Aorta (tissue), 5 donors: ENCODE measurements at regions not wholly inside any gene's neighbourhood (a gene's known extent, or its start where the extent isn't known, plus 50 kb on each side); places are given as distances from the start of the nearest gene placed in this dataset.

Experiments
- ATAC-seq: fragments of 200-7000 bp; cut with Tn5 transposase; one replicate; pipeline ENCODE4 v1.9.1; 2022; ENCODE audit warnings: moderate library complexity; ENCODE audit not compliant: low FRiP score
- DNase-seq, 2 donors: peaks; one replicate each; pipeline ENCODE4 v3.0.0-alpha.2; 2020
- H3K27ac ChIP-seq, 2 donors: one replicate each; pipeline ENCODE4 v1.5.1; 2013; ENCODE audit warnings: low read length in 2 of 2, mild to moderate bottlenecking in 2 of 2, moderate library complexity in 2 of 2, control low read depth in 1 of 2, inconsistent platforms in 1 of 2, low read depth in 1 of 2
- H3K27me3 ChIP-seq, 2 donors: one replicate each; pipeline ENCODE4 v1.6.1; 2013; ENCODE audit warnings: control low read depth in 1 of 2, low read length in 1 of 2, mild to moderate bottlenecking in 1 of 2, moderate library complexity in 1 of 2; ENCODE audit not compliant: insufficient read depth in 2 of 2, control insufficient read depth in 1 of 2
- H3K36me3 ChIP-seq, 2 donors: one replicate each; pipeline ENCODE4 v1.6.1; 2013; ENCODE audit warnings: control low read depth in 1 of 2, low read length in 1 of 2, mild to moderate bottlenecking in 1 of 2; ENCODE audit not compliant: insufficient read depth in 2 of 2, control insufficient read depth in 1 of 2
- H3K4me1 ChIP-seq, 2 donors: one replicate each; pipeline ENCODE4 v1.6.1; 2013; ENCODE audit warnings: low read length in 2 of 2, control low read depth in 1 of 2, mild to moderate bottlenecking in 1 of 2, moderate library complexity in 1 of 2; ENCODE audit not compliant: insufficient read depth in 2 of 2, control insufficient read depth in 1 of 2
- H3K4me3 ChIP-seq, 2 donors: one replicate each; pipeline ENCODE4 v1.5.1; 2013; ENCODE audit warnings: low read length in 2 of 2, control low read depth in 1 of 2, mild to moderate bottlenecking in 1 of 2
- H3K9me3 ChIP-seq: one replicate; pipeline ENCODE4 v1.6.1; 2013; ENCODE audit warnings: mild to moderate bottlenecking, low read length; ENCODE audit not compliant: control insufficient read depth
- WGBS, 2 donors: extraction: QIAGEN DNeasy Blood & Tissue Kit; methylation state at CpG; one replicate each; pipeline ENCODE4 v1.1.7; 2013; 5-methylcytosine and 5-hydroxymethylcytosine counted together
- intact Hi-C, 2 donors: fragments of 100-400 bp; cut with DNase I; formaldehyde crosslinking; loops; one replicate each; pipeline versions ENCODE4 v1.14.2 to v1.15.0; 2022
- donor health status: healthy with polysubstance abuse.
- donor health status: Bipolar disorder and iron deficiency.
- donor health status: DM: no; HTN: no; CAD: no.
- donor health status: DM: no; HTN: no; CAD: no.
- donor health status: DM: yes; HTN: yes; CAD: no.

GRCh38 chr11:90764691-90765090 lies 541.8 kb upstream of the CHORDC1 start:
- intact Hi-C loops = no loop called here
- ATAC-seq (no peak), DNase-seq (no peak)
- Histone ChIP-seq H3K27ac (no peak overlapping the region), H3K4me1 (no peaks in the 10 kb centered on the region), H3K27me3 (no peaks in the 10 kb centered on the region), H3K4me3 (no peak overlapping the region), H3K36me3 (no peaks in the 10 kb centered on the region), H3K9me3 (no peaks in the 10 kb centered on the region)
- 91 to 93% methylated on average over 4 of the region's 4 CpGs for WGBS, 2 donors

- WGBS, 2 donors = 59 to 64% methylated on average over 4 of the region's 4 CpGs
- intact Hi-C loops = no loop called here
- ATAC-seq (no peak), DNase-seq (no peak)
- Histone ChIP-seq H3K4me1 (no peaks in the 10 kb centered on the region), H3K9me3 (no peaks in the 10 kb centered on the region), H3K27me3 (no peaks in the 10 kb centered on the region), H3K36me3 (no peaks in the 10 kb centered on the region), H3K4me3 (no peak overlapping the region), H3K27ac (no peak overlapping the region)
These were observed 535.1 kb upstream of the CHORDC1 start for GRCh38 chr11:90757849-90758494.

GRCh38 chr11:90756617-90757016 lies 533.8 kb upstream of the CHORDC1 start:
- no peak overlapping the region for H3K4me3 ChIP-seq
- DNase-seq (no peak), ATAC-seq (no peak)
- no peaks in the 10 kb centered on the region for H3K27me3 ChIP-seq
- intact Hi-C loops = no loop called here
- no peaks in the 10 kb centered on the region for H3K4me1 ChIP-seq
- WGBS, 2 donors = 11 to 13% methylated on average over 1 of the region's 1 CpG
- no peaks in the 10 kb centered on the region for H3K9me3 ChIP-seq
- H3K36me3 ChIP-seq = no peaks in the 10 kb centered on the region
- H3K27ac ChIP-seq = no peak overlapping the region

GRCh38 chr11:90753546-90753945 lies 530.7 kb upstream of the CHORDC1 start:
- 77 to 80% methylated on average over 1 of the region's 1 CpG for WGBS, 2 donors
- DNase-seq = no peak
- intact Hi-C loops = no loop called here

GRCh38 chr11:90747057-90747456 lies 524.2 kb upstream of the CHORDC1 start:
- Histone ChIP-seq H3K27ac (no peak overlapping the region), H3K36me3 (no peaks in the 10 kb centered on the region), H3K4me3 (no peak overlapping the region), H3K9me3 (no peaks in the 10 kb centered on the region), H3K4me1 (no peaks in the 10 kb centered on the region), H3K27me3 (no peaks in the 10 kb centered on the region)
- DNase-seq (no peak), ATAC-seq (no peak)
- 70 to 72% methylated on average over 2 of the region's 2 CpGs for WGBS, 2 donors
- intact Hi-C loops = no loop called here

More at GRCh38 chr11:90753546-90753945, 530.7 kb upstream of the CHORDC1 start:
- Histone ChIP-seq H3K4me1 (no peaks in the 10 kb centered on the region), H3K4me3 (no peak overlapping the region), H3K9me3 (no peaks in the 10 kb centered on the region), H3K27ac (no peak overlapping the region), H3K27me3 (no peaks in the 10 kb centered on the region), H3K36me3 (no peaks in the 10 kb centered on the region)
- ATAC-seq = no peak

GRCh38 chr11:90744169-90744568 lies 521.3 kb upstream of the CHORDC1 start:
- DNase-seq (no peak), ATAC-seq (no peak)
- no peaks in the 10 kb centered on the region for H3K27me3 ChIP-seq
- no peak overlapping the region for H3K27ac ChIP-seq
- 66 to 67% methylated on average over 1 of the region's 1 CpG for WGBS, 2 donors
- no peak overlapping the region for H3K4me3 ChIP-seq
- H3K36me3 ChIP-seq = no peaks in the 10 kb centered on the region
- no peaks in the 10 kb centered on the region for H3K9me3 ChIP-seq
- no peaks in the 10 kb centered on the region for H3K4me1 ChIP-seq
- intact Hi-C loops = no loop called here

- intact Hi-C loops = no loop called here
- Histone ChIP-seq H3K36me3 (no peaks in the 10 kb centered on the region), H3K27ac (no peak overlapping the region), H3K9me3 (no peaks in the 10 kb centered on the region), H3K27me3 (no peaks in the 10 kb centered on the region), H3K4me3 (no peak overlapping the region), H3K4me1 (no peaks in the 10 kb centered on the region)
- 92 to 96% methylated on average over 1 of the region's 1 CpG for WGBS, 2 donors
- no peak for DNase-seq
- no peak for ATAC-seq
These were observed 516.0 kb upstream of the CHORDC1 start for GRCh38 chr11:90738799-90739198.

GRCh38 chr11:90737444-90738050 lies 514.7 kb upstream of the CHORDC1 start:
- Histone ChIP-seq H3K4me1 (no peaks in the 10 kb centered on the region), H3K27ac (no peak overlapping the region), H3K4me3 (no peak overlapping the region), H3K9me3 (no peaks in the 10 kb centered on the region), H3K27me3 (no peaks in the 10 kb centered on the region), H3K36me3 (no peaks in the 10 kb centered on the region)
- intact Hi-C loops = no loop called here
- DNase-seq (no peak), ATAC-seq (no peak)
- 7 to 10% methylated on average over 1 of the region's 1 CpG for WGBS, 2 donors

- Histone ChIP-seq H3K27me3 (no peaks in the 10 kb centered on the region), H3K27ac (no peak overlapping the region), H3K4me3 (no peak overlapping the region), H3K9me3 (no peaks in the 10 kb centered on the region), H3K36me3 (no peaks in the 10 kb centered on the region), H3K4me1 (no peaks in the 10 kb centered on the region)
- DNase-seq = no peak
- ATAC-seq = no peak
- 89 to 99% methylated on average over 2 of the region's 2 CpGs for WGBS, 2 donors
- intact Hi-C loops = no loop called here
These were observed 509.6 kb upstream of the CHORDC1 start for GRCh38 chr11:90732486-90732885.
